DMS53 treated with DMSO at 0.1 percent for 48 hours (cell line): ENCODE measurements at regions not wholly inside any gene's neighbourhood (a gene's known extent, or its start where the extent isn't known, plus 50 kb on each side); places are given as distances from the start of the nearest gene placed in this dataset.

Source experiments
- DNase-seq: peaks from one replicate; lab custom pipeline; 2025; ENCODE audit not compliant: unreplicated experiment; lab: John Stamatoyannopoulos, UW

GRCh38 chr22:48563118-48563965 is 1264.3 kb downstream of the BRD1 start:
- no peak for DNase-seq

GRCh38 chr22:48561676-48562075 is 1266.0 kb downstream of the BRD1 start:
- DNase-seq = no peak

- DNase-seq = no peak
These were observed 1266.8 kb downstream of the BRD1 start for GRCh38 chr22:48560836-48561235.

- DNase-seq = no peak
These were observed 1267.3 kb downstream of the BRD1 start for GRCh38 chr22:48560389-48560751.

GRCh38 chr22:48559647-48560388 is 1267.9 kb downstream of the BRD1 start:
- DNase-seq = no peak

GRCh38 chr22:48558606-48559402 is 1268.9 kb downstream of the BRD1 start:
- DNase-seq = no peak

GRCh38 chr22:48558016-48558415 is 1269.7 kb downstream of the BRD1 start:
- DNase-seq = no peak

- no peak for DNase-seq
These were observed 1270.2 kb downstream of the BRD1 start for GRCh38 chr22:48557473-48557872.

- no peak for DNase-seq
These were observed 1270.9 kb downstream of the BRD1 start for GRCh38 chr22:48556751-48557150.

- no peak for DNase-seq
These were observed 1271.5 kb downstream of the BRD1 start for GRCh38 chr22:48556222-48556621.

GRCh38 chr22:48555606-48556005 is 1272.1 kb downstream of the BRD1 start:
- no peak for DNase-seq

GRCh38 chr22:48554893-48555572 is 1272.6 kb downstream of the BRD1 start:
- DNase-seq = no peak

GRCh38 chr22:48553694-48554308 is 1273.9 kb downstream of the BRD1 start:
- no peak for DNase-seq

- DNase-seq = no peak
These were observed 1274.6 kb downstream of the BRD1 start for GRCh38 chr22:48553119-48553518.

- no peak for DNase-seq
These were observed 1275.9 kb downstream of the BRD1 start for GRCh38 chr22:48551716-48552268.

- DNase-seq = no peak
These were observed 1276.6 kb downstream of the BRD1 start for GRCh38 chr22:48551061-48551460.

- DNase-seq = no peak
These were observed 1279.3 kb downstream of the BRD1 start for GRCh38 chr22:48548391-48548790.

- DNase-seq = no peak
These were observed 1279.7 kb downstream of the BRD1 start for GRCh38 chr22:48547971-48548370.

- DNase-seq = no peak
These were observed 1280.8 kb downstream of the BRD1 start for GRCh38 chr22:48546653-48547424.
